ENCODE measurements at regions not wholly inside any gene's neighbourhood (a gene's known extent, or its start where the extent isn't known, plus 50 kb on each side); places are given as distances from the start of the nearest gene placed in this dataset.

DNA sequence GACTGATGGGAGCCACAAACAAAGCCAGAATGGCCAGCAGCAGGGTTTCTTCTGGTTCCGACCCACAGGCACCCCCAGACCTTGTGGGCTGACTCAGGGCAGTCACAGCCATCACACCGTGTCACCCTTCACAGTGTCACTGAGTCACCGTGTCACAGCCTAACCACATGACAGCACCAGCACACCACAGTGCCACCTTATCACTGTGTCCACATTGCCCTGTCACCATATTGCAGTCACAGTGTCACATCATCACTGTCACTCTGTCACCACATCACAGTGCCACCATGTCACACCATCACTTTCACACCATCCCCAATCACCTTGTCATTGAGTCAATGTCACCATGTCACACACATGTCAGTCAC lies 77.0 kb downstream of the OAT start:
- TF ChIP-seq, protein P1, sequence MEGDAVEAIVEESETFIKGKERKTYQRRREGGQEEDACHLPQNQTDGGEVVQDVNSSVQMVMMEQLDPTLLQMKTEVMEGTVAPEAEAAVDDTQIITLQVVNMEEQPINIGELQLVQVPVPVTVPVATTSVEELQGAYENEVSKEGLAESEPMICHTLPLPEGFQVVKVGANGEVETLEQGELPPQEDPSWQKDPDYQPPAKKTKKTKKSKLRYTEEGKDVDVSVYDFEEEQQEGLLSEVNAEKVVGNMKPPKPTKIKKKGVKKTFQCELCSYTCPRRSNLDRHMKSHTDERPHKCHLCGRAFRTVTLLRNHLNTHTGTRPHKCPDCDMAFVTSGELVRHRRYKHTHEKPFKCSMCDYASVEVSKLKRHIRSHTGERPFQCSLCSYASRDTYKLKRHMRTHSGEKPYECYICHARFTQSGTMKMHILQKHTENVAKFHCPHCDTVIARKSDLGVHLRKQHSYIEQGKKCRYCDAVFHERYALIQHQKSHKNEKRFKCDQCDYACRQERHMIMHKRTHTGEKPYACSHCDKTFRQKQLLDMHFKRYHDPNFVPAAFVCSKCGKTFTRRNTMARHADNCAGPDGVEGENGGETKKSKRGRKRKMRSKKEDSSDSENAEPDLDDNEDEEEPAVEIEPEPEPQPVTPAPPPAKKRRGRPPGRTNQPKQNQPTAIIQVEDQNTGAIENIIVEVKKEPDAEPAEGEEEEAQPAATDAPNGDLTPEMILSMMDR (IDR thresholded peaks at IDR 0.05; ENCODE audit: low read depth, low read length), result no peak
- no peak overlapping the region for H3K4me3 ChIP-seq (ENCODE audit: low read depth, low read length)

DNA sequence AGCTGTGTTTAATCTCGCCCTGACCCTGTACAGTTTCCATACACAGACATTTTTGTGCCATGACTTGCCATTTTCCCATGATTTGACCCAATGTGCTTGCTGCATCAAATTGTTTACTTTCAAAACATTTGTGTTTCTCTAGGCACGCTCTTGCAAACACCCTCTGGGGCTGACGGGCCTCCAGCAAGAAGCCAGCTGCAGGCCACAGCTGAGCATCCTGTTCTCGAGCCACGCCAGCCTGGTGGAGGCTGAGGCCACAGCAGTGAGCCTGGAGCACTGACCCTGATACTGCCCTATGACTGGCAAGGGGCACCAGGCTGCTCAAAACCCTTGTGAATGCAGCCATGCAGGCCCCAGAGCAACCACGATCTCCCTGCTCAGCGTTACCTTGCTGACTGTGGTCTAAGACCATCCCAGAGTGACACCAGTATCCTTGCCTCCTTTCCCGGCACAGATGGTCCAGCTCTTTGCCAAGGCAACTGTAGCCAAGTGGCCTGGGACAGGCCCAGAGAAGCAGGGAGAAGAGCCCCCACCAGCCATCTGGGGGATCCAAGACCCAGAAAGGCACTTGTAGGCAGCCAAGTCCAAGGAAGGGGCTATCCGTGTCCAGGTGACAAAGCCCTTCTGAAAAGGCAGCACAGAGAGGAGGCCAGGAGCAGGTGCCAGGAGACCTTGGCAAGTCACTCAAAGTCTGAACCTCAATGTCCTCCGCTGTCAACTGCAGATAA lies 78.5 kb downstream of the OAT start:
- no peak overlapping the region for H3K4me3 ChIP-seq (ENCODE audit: low read depth, low read length)
- TF ChIP-seq, protein P1 (IDR thresholded peaks at IDR 0.05; ENCODE audit: low read depth, low read length), result no peak

DNA sequence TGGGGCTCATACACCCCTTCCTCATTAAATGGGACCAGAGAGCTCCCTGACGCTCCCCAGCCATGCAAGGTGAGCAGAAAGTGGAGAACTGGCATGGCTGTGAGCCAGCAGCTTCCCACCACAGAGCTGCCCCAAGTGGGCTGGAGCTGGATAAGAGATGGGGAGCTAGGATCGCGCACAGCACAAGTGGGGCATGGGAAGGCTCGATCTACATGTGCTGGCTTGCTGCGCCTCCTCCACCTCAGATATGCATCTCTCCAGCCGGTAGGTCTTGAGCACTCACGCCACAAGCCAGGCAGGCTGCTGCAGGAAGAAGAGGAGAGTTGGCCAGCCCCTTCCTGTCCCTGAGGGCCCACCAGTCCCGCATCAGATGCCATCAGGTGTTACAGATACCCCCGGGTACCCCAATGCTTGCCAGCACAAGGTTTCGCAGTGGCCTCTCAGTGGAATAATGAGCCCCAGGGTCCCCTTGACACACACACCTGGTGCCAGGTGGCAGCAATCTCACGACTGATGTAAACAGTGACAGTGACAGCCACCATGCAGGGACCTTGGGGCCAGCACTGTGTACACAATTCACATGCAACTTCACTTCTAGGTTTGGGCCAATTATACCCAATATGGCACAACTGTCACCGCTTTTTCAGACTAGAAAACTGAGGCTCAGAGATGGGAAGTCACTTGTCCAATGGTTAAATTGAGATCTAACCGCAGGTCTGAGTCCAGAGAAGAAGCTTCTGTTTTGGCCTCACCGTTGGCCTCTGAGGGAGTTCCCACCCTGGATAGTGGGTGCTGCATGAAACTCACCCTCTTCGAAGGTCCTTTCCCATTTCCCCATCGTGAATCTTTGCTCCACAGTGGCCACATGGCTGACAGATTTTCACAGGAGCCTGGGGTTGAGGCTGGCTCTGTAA lies 79.3 kb downstream of the OAT start:
- TF ChIP-seq, protein P1 (IDR thresholded peaks at IDR 0.05; ENCODE audit: low read depth, low read length), result no peak
- H3K4me3 ChIP-seq (ENCODE audit: low read depth, low read length), result no peak overlapping the region

DNA sequence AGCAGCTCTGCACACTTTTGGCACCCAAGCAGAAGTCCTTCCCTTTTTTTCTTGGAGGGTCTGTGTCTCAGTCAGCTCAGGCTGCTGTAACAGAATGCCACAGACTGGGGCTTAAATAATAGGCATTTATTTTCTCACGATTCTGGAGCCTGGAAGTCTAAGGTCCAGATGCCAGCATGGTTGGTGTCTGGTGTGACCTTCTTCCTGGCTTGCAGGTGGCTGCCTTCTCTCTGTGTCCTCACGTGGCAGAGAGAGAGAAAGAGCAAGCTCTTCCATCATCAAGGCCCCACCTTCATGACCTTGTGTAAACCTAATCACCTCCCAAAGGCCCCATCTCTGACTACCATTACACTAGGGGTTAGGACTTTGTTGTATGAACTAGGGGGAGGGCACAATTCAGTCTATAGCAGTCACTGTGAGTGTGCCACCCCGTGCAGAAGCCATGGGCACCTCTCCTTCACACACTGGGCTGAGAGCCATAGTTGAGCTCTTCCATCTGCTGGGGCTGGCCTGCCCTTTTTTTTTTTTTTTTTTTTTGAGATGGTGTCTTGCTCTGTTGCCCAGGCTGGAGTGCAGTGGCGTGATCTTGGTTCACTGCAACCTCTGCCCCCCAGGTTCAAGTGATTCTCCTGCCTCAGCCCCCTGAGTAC lies 80.3 kb downstream of the OAT start:
- no peak overlapping the region for H3K4me3 ChIP-seq (ENCODE audit: low read depth, low read length)
- TF ChIP-seq, protein P1 (IDR thresholded peaks at IDR 0.05; ENCODE audit: low read depth, low read length), result no peak

DNA sequence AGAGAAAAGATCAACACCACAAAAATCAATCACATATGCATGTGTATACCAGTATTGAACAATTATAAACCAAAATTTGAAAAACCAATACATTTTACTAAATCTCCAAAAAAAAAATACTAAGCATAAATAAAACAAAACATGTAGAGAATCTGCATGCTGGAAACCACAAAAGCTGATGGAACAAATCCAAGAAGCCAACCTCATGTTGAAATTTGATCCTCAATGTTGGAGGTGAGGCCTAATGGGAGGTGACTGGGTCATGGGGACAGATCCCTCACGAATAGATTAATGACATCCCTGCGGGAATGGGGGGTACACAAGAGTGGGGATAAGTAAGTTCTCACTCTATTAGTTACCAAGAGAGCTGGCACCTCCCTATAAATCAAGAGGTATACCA lies 82.5 kb downstream of the OAT start:
- TF ChIP-seq, protein P1 (IDR thresholded peaks at IDR 0.05; ENCODE audit: low read depth, low read length), result no peak
- no peak overlapping the region for H3K4me3 ChIP-seq (ENCODE audit: low read depth, low read length)

DNA sequence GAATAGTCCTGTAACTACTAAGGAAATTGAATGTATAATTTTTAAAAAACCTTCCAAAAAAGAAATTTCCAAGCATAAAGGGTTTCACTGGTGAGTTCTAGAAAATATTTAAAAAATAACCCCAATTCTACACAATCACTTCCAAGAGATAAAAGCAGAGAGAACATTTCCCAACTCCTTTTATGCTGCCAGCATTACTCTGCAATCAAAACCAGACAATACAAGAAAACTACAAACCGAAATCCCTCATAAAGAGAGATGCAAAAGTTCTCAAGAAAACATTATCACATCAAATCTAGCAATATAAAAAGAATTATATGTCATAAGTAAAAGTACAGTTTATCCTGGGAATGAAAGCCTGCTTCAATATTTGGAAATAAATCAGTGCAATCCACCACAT lies 84.8 kb downstream of the OAT start:
- no peak overlapping the region for H3K4me3 ChIP-seq (ENCODE audit: low read depth, low read length)
- TF ChIP-seq, protein P1 (IDR thresholded peaks at IDR 0.05; ENCODE audit: low read depth, low read length), result no peak

Data from WI38 (cell line).